ENCODE measurements at regions not wholly inside any gene's neighbourhood (a gene's known extent, or its start where the extent isn't known, plus 50 kb on each side); places are given as distances from the start of the nearest gene placed in this dataset.

- no peak for TF ChIP-seq CTCF (IDR thresholded peaks at IDR 0.05; ENCODE audit: control insufficient read depth, insufficient read depth, low read depth, low read length, missing control alignments)
- H3K4me3 ChIP-seq (ENCODE audit: control insufficient read depth, low read depth, low read length): no peak overlapping the region
- no peak for DNase-seq (ENCODE audit: low read depth)
These were observed 198.0 kb downstream of the CAAP1 start for GRCh38 chr9:26694381-26695297.

GRCh38 chr9:26689041-26689440 lies 203.6 kb downstream of the CAAP1 start:
- no peak for DNase-seq (ENCODE audit: low read depth)
- no peak for TF ChIP-seq CTCF (IDR thresholded peaks at IDR 0.05; ENCODE audit: control insufficient read depth, insufficient read depth, low read depth, low read length, missing control alignments)
- H3K4me3 ChIP-seq (ENCODE audit: control insufficient read depth, low read depth, low read length): no peak overlapping the region

- TF ChIP-seq CTCF (IDR thresholded peaks at IDR 0.05; ENCODE audit: control insufficient read depth, insufficient read depth, low read depth, low read length, missing control alignments): no peak
- no peak overlapping the region for H3K4me3 ChIP-seq (ENCODE audit: control insufficient read depth, low read depth, low read length)
- no peak for DNase-seq (ENCODE audit: low read depth)
These were observed 205.2 kb downstream of the CAAP1 start for GRCh38 chr9:26687421-26687820.

GRCh38 chr9:26685818-26686217 lies 206.8 kb downstream of the CAAP1 start:
- no peak for DNase-seq (ENCODE audit: low read depth)
- no peak for TF ChIP-seq CTCF (IDR thresholded peaks at IDR 0.05; ENCODE audit: control insufficient read depth, insufficient read depth, low read depth, low read length, missing control alignments)
- no peak overlapping the region for H3K4me3 ChIP-seq (ENCODE audit: control insufficient read depth, low read depth, low read length)

GRCh38 chr9:26684029-26684428 lies 208.6 kb downstream of the CAAP1 start:
- no peak for DNase-seq (ENCODE audit: low read depth)
- H3K4me3 ChIP-seq (ENCODE audit: control insufficient read depth, low read depth, low read length): no peak overlapping the region
- TF ChIP-seq CTCF (IDR thresholded peaks at IDR 0.05; ENCODE audit: control insufficient read depth, insufficient read depth, low read depth, low read length, missing control alignments): no peak

GRCh38 chr9:26682796-26683496 lies 209.7 kb downstream of the CAAP1 start:
- no peak for TF ChIP-seq CTCF (IDR thresholded peaks at IDR 0.05; ENCODE audit: control insufficient read depth, insufficient read depth, low read depth, low read length, missing control alignments)
- DNase-seq (ENCODE audit: low read depth): no peak
- no peak overlapping the region for H3K4me3 ChIP-seq (ENCODE audit: control insufficient read depth, low read depth, low read length)

Measured in AG09309 (cell line).